Stimulated activated CD8-positive, alpha-beta memory T cell treated with anti-CD3 and anti-CD28 coated beads, Interleukin-15, amount 100 ng/mL, for 1 hour (primary cell): ENCODE measurements at regions not wholly inside any gene's neighbourhood (a gene's known extent, or its start where the extent isn't known, plus 50 kb on each side); places are given as distances from the start of the nearest gene placed in this dataset.

Source experiments
- DNase-seq: peaks from one replicate; pipeline ENCODE4 v3.0.0-alpha.2; 2020; ENCODE audit warnings: low read depth

DNA sequence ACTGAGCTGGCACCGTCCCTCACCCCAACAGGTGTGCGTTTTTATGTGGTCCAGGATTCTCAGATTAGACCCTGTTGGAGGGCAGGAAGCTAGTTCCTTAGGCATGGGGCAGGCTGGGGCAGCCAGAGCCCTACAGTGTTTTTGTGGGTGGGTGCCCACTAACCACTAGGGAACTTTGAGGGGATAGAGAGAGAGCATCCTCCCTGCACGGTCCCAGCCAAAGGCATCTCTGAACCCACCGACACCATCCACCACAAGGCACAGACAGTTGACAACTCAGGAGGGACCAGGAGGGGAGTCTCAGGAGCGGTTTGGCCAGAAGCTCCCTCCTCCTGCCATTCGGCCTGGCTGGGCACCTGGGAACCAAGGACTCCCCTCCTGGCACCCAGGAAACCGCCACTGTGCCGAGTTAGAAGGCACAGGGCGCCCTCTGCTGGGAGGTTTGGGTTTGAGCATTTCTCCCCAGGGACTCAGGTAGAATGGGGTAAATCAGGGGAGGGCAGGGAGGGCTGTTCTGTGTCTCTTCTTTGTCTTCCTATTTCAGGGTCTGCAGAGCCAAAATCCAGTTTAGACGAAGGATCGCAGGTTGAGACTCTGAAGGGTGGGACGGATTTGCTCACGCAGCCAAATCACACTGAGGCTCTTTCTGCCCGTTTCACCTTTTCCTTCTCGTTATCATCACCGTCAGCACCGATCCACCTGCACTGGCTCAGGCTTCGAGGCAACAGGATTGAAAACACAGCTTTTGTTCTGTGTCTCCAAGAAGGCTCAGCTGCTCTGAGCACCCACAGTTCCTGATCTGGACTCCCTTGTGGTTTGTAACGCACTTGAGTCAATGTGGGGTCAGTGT is 84.8 kb upstream of the COL13A1 start:
- peak; percentile 21 for DNase-seq

DNA sequence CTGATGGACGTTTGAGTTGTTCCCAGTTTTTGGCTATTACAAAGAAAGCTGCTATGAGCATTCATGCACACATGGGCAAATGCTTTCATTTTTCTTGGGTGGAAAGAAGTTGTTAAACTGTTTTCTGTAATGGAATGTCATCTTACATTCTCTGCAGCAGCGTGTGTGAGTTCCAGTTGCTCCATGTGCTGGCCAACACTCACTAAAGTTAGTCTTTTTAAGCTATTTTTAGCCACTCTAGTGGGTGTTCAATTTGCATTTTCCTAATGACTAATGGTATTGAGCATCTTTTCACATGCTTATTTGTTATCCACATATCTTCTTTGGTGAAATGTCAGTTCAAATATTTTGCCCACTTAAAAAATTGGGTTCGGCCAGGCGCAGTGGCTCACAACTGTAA is 82.8 kb upstream of the COL13A1 start:
- no peak for DNase-seq

DNA sequence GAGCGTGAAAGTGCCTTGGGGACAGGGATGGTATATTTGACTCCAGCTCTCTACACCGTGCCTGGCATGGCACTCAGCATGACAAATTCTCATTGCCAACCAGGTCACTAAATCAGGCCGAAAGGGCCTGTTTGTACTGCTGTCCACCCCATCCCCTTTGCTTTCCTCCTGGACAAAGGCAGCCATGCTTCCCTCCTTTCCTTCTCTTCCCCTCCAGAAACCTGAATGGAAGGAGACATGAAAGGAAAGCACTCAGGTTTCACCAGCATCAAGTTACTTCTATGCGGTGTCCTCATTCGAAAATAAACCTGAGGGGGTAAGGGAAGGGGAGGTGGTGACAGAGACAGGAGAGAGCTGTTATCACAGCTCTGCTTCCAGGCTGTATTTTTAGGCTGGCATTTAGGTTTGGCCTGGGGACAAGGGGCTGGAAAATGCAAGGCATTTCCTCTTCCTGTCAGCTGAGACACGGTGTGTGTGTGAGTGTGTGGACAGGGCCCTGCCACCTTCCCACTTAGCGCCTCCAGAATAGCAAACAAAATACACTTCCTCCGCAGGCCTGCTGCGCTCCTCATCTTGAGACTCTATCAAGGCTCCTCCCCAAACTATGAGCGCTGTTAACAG is 79.9 kb upstream of the COL13A1 start:
- no peak for DNase-seq

DNA sequence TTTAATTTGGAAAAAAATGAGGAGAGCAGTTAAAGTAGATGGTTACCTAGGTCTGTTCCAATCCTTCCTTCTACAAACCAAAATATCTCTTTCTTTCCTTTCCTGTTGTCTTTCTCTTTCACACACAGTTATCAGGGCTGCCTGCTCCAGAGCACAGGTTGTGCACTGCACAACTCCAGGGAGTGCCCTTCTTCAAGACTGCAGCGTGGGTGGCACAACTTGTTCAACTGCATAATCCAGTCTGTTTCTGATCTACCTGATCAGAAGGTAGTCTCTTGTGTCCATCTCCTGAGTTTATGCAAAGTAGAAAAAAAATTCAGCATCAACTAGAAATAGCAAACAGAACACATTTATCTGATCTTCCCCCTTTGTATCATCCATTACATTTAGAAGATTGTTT is 78.1 kb upstream of the COL13A1 start:
- DNase-seq = no peak

DNA sequence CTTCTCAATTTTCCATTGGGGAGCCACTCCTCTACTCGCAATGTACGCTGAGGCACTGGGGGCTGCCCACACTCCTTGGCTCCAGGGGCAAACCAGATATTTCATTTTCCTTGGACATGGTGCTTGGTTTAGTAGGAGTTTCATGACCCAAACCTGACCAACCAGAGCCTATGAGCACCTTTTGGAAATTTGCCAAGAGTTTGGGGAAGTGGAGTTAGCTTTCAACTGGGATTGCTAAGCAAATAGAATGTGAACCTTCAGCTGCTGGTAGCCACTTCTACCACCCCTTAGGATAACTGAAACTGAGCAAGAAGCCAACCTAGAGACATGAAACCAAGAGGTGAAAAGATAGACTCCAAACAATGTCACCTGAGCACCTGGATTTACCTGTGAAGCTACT is 74.9 kb upstream of the COL13A1 start:
- no peak for DNase-seq

DNA sequence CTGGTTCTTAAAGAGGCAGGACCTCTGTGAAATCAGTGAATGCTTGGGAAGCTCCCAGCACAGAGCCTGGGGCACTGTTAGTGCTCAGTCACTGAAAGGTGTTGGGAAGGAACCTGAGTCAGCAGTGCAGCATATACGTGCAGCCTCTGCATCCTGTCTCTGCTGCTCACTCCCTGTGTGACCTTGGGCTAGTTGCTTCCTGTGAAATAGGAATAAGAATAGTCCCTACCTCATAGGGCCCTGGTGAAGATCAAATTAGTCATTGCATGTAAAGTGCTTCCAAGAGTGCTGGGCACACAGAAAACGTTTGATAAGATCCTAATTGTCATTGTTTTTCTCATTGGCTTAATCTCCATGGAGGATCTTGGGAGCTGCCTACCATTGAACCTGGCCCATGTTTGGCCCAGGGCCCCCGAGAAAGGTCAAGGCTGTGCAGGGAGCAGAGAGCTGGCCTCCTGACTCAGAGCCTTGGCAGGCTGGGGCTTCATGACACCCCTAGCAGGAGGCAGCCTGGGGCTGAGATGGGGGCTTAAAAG is 73.3 kb upstream of the COL13A1 start:
- DNase-seq = no peak

DNA sequence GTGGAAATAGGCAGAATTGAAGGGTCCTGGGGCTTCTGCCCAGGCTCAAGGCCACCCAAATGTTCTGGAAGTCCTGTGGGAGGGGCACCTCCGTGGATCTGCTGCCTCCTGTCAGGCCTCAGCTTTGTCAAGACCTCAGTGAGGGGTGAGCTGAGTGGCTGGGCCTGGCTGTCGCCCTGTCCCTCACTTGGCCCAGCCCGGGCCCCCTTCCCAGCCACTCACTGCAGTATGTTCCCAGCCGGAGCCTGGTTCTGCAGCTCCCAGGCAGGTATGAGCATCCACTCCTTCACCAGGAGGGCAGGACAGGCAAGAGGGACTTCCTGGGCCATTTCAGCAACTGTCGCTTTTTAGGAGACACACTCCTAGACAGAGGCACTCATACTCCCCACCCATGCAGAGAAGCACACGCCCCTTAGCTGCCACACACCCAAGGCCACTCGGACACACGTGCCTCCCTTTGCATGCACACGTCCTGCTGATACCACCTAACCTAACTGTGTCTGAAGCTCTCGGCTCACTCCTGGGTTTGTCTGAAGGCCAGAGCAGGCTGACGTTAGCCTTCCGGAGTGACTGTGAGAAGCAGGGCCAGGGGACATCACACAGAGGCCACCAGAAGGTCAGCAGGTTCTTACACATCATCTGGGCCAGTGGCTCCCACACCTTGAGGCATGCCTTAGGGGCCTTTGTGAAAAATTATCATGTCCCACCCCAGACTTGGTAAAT is 72.2 kb upstream of the COL13A1 start:
- DNase-seq = no peak

DNA sequence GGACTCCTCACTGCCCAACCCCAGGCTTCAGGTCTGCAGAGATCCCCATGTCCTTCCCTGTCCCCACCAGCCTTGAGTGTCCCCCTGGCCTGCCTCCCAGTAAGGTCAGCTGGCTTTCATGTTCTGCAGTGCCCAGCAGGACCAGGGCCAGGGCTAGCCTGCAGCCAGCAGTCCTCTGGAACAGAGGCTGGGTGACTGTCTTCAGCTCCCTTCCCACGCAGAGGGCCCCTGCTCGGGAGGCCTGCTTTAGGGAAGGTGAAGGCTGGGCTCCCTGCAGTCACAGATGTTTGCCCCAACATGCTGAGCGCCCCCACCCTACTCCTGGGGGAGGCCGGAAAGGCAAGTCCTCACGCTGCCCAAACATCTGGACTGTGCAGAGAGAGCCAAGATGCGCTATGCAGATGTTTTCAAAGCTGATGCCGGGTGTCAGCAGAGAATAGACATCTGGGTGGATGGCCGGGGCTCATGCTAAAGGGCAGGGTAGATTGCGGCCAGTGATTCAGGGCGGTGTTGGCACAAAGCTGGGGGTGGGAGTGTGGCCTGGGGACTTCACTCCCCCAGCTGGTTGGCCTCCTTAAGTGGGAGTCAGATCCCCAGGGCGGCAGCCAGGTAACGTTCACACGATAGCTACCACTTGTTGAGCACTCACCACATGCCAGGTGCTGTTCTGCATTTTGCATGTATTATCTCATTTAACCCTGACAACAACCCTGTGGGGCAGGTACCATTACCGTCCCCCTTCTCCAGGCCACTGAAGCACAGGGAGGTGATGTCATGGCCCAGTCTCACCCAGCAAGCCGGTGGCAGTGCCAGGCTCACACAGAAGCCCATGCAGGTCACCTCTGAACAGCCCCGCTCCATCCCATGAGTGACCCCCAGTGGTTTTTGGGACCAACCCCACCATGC is 71.2 kb upstream of the COL13A1 start:
- DNase-seq = no peak

DNA sequence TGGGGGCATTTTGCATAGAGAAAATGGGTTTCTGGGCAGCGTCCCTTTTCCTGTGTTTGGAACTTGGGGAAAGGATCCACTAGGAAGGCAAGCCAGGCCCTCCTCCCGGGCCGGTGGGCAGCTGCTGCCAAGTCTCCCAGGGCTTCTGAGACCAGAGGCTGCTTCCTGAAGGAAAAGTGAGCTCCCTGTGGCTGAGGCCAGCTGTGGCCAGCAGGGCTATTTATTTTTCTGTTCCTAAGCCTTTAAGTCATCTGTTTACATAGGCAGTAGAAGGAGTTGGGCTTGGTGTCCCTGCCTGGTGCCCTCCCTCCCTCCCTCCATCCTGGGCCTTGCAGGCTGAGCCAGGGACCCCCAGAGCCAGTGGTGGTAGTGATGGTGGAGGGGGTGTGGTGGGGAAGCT is 70.5 kb upstream of the COL13A1 start:
- DNase-seq = no peak

DNA sequence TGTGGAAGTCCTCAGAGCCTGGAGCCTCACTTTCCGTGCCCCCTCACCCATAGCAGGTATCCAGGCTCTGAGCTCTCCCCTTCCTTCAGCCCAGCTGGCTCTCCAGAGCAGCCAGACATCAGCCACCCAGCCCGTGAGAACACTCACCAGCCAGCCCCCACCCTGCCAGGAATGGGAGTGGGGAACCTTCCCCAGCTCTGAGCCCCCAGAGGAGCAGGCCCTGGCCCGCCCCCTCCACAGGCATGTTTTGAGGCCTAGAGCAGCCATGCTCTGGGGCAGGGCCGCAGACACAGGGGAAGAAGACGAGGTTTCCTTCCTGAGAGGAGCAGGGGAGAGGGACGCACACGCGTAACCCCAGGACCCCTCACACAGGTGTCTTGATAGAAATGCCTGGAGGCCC is 70.0 kb upstream of the COL13A1 start:
- DNase-seq = no peak

DNA sequence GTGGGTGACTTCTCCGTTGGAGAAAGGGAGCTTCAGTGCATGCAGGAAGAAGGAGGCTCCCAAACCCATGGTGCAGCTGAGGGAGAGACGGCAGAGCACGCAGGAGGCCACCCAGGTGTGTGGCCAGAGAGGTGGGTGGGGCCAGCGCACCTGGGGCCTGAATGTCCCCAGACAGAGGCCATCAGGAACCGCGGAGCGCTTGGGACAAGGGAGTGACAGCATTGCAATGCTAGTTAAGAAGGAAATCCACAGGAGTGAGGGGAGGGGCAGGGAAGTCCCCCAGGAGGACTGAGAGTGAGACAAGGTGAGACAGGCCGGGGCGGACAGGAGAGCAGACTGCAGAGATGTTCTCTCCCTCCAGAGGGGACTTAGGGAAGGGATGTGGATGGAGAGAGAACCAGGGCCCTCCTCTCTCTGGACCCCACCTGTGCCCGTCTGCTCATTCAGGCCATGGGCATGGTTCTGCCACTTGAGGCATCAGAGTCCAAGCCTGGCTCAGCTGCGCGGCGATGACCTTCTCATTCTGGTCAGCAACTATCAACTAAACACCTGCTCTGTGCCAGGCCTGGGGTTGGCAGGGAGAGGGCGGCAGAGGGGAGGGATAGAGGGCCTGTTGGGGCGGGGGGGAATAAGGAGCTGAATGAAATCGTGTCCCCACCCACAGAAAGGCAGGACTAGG is 69.4 kb upstream of the COL13A1 start:
- no peak for DNase-seq

DNA sequence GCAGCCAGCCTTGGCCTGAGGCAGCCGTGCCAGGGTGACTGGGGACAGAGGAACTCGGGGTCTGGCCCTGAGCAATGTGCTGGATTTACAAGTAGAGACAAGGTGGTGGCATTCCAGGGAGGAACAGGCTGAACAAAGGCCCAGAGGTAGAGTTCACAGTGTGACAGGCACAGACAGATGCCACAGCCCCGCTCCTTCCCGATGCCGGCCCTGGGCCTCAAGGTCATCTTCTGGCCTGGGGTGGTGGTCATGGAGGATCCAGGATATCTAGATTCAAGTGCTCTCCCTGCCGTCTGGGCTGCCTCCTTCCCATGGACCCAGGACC is 68.9 kb upstream of the COL13A1 start:
- no peak for DNase-seq

DNA sequence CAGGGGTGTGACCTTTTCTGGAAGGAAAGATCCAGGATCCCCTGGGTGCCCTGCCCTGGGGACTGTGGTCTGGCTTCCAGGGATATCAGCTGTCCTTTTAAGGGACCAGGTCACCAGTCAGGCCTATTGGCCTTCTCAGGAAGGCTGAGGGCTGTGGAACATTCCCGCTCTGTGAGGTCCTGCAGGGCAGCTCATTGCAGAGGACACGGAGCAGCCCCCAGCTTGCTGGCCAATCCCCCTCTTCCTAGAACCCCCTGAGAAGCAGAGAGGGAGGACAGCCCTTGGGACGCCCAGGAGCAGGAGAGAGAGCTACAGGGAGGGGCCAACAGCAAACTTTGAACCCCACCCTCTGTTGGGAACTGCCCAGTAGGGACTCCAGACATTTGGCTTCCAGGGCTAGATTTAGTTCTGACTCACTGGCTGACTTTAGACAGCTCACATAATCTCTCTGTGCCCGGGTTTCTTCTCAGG is 67.9 kb upstream of the COL13A1 start:
- no peak for DNase-seq

DNA sequence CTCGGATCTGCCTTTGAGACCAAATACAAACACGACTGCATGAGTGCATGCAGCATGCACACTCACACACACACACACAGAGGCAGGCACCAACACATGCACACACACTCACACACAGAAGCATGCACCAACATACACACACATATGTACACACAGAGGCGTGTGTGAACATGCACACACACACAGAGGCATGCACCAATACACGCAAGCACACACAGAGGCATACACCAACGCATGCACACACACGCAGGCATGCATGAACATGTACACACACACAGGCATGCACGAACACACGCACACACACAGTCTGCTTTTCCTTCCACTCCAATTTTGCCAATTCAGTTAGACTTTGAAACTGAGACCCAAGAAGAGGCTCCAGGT is 67.3 kb upstream of the COL13A1 start:
- DNase-seq = no peak

DNA sequence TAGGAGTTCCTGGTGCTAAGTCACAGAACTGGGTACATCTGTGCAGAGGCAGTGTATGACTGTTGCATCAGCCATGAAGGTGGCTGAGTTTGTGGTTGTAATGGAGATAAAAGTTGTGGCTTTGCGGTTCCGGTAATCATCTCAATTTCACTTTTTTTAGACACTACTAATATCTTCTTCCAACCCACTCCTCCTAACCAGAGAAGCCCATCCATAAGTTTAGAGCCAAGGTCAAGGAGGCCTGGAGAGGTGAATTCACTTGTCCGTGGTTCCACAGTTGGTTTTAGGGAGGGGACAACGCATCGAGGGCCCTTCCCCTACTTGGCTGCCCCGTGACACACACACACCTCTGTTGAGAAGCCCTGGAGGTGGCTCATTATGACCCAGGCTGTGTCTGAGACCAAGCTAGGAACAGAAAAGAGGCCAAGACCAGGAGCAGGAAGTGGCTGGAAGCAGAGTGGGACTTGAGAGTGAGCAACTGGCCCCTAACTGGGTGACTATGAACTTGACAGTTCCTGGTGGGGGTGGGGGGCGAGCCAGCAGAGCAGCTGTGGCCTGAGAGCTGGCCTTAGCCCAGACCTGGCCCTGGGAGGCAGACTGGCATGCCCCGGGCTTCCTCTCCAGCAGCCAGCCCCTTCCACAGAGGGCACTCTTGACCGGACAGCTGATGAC is 66.8 kb upstream of the COL13A1 start:
- DNase-seq = no peak

DNA sequence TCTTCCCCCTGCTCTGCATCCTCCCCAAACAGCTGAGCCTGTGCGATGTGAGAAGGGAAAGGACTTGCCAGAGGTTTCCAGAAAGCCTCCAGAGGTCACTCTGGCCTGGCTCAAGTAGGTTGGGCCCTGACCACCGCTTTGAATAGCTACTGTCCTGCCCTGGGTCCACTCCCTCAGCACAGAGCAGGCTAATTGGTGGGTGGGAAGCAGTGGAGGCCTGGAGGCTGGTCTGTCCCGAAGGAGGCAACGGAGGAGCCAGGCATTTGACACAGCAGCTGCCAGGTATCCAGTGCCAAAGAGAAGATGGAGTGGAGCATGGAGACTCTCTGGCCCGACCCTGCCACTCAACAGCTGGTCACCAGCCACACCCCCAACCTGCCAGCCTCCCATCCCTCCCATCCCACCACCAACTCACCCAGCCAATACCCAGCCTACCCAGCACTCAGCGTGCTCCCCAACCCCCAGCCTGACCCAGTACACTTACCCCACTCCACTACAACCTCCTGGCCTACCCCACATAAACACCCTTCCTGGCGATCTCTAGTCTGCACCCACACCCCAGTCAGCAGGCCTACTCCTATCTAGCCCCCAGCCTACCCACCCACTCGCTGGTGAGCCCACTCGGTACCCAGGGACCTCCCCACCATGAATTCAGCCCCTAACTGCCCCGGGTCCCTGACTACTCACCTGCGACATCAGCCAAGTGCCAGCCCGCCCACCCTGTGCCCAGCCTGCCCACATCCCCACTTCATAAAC is 64.6 kb upstream of the COL13A1 start:
- no peak for DNase-seq

DNA sequence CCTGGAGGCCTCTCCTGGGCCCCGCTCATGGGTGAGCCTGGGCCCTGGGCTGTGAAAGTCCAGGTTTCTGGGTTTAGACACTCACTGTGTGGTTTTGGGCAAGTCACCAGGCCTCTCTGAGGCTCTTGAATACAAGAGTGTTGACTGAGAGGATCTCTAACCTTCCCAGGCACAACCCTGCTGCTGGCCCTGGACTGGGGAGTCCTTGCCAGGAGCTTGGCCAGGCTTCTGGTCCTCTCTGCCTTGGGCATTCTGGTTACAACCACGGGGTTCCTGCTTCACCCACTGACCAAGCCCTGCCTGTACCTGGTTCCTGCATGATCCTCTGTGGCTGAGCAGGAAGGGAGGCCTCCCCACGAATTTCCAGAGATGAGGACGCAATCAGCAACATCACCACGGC is 63.6 kb upstream of the COL13A1 start:
- no peak for DNase-seq

DNA sequence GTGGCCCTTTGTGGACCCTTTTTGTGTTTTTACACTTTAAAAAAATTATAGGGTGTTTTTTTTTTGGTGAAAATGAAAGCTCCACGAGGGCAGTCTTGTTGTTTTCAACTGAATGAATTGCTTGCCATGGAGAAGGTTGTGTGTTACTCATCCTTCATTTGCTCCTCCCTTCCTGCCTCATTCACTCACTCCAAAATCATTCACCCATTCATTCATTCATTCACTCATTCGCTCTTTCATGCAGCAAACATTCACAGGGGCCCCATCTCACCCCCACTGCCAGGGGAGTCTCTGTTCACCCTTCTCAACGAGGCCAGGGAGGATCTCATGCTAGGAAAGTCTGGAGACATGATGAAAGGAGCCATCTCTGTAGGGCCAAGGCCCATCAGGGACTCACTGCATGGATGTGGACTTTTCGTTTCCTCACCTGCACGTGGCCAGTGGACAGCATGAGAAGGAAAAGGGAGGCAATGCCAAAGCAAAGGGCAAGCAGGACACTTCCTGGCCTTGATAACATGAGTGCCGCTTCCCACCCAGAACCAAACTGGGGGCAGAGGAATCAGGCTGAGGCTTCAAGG is 62.8 kb upstream of the COL13A1 start:
- no peak for DNase-seq

DNA sequence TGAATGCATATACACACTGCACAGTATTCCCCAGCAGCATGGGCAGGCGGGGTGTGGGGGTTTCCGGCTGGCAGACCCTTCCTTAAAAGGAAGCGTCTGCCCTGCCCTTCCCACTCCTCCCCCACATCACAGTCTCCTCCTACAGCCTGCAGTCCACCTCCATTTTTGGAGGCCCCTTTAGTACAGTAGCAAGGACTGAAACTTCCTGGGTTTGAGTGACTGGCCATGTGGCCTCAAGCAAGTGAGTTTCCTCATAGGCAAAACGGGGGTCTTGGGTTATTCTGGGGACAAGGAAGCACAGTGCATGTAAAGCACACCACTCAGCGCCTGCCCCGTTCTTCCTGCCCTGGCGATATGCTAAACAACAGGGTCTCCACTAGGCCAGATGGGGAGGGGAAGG is 62.1 kb upstream of the COL13A1 start:
- no peak for DNase-seq

DNA sequence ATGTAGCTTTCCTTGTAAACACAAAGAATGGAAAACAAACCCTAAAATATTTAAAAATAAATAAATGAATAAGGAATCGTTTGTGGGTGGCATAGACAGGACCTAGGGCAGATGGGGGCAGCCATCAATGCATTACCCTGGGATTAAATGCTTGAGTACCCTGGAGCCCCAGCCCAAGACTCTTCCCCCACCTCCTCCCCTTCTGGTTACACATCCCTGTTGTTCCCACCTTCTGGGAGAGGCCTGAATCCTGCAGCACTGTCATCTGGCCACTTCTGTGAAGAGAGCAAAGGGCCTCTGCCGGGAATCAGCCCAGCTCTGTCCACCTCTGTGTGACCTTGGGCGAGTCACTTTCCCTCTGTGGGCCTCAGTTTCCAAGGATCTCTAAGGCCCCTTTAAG is 61.6 kb upstream of the COL13A1 start:
- no peak for DNase-seq
